HCT116 (cell line): ENCODE measurements at regions not wholly inside any gene's neighbourhood (a gene's known extent, or its start where the extent isn't known, plus 50 kb on each side); places are given as distances from the start of the nearest gene placed in this dataset.

ENCODE experiments used
- CTCF ChIP-seq, 3 experiments: fragments of 200-600 bp in 1 of 3; sonication (generic) in 1 of 3; IDR thresholded peaks in 2 of 3; conservative IDR thresholded peaks in 1 of 3; 2 replicates each; pipeline ENCODE4 v1.5.1; 2012 to 2017; ENCODE audit warnings: low read depth in 2 of 3, low read length in 2 of 3, antibody characterized with exemption in 1 of 3, borderline replicate concordance in 1 of 3, control low read depth in 1 of 3, mild to moderate bottlenecking in 1 of 3, mixed read lengths in 1 of 3, mixed run types in 1 of 3, moderate library complexity in 1 of 3; ENCODE audit not compliant: insufficient read depth in 1 of 3
- POLR2A ChIP-seq: IDR thresholded peaks from 2 replicates; pipeline ENCODE4 v1.7.0; 2011; ENCODE audit warnings: borderline replicate concordance; ENCODE audit not compliant: insufficient read depth, insufficient read length; ENCODE audit errors: extremely low read depth

GRCh38 chr5:172584638-172585037, 56.4 kb upstream of the NEURL1B start:
- TF ChIP-seq POLR2A (no peak), CTCF (IDR thresholded peaks at IDR 0.05 in 2 of 3, conservative IDR thresholded peaks at IDR 0.05 in 1 of 3; ENCODE audit: borderline replicate concordance in 1 of 3, insufficient read depth in 1 of 3, low read depth in 2 of 3, low read length in 2 of 3) (no peak)
